Dermis microvascular lymphatic vessel endothelial cell (primary cell): ENCODE measurements at regions not wholly inside any gene's neighbourhood (a gene's known extent, or its start where the extent isn't known, plus 50 kb on each side); places are given as distances from the start of the nearest gene placed in this dataset.
A peak's percentile ranks its signal among the peaks of the same experiment; 100 is the strongest.
"Not testable (repeated sequence)": the region's sequence is repeated elsewhere in the genome, so short reads cannot be mapped to it uniquely, and the experiment has no call there.

Experiments used
- DNase-seq, 2 donors: peaks; one replicate each; pipeline versions ENCODE4 v3.0.0 to v3.0.0-alpha.2; 2010; ENCODE audit warnings: low read depth in 2 of 2

DNA sequence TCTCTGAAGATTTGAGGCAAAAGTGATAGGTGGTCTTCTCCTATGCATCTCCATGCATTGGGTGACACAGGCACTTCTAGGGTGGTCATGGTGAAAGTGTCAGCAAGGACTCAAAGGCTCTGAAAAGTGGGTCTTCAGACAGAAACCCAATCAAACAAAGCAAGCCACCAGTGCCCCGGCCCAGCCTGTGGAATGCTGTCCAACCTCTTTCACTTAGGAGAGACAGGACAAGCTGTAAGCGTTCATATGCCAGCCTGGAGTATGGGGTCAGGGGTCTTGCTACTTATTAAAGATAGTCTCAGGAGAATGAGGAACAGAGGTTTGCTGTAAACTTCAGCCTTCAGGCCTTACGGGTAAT, 324.5 kb downstream of the GADD45G start:
- no peak for DNase-seq

DNA sequence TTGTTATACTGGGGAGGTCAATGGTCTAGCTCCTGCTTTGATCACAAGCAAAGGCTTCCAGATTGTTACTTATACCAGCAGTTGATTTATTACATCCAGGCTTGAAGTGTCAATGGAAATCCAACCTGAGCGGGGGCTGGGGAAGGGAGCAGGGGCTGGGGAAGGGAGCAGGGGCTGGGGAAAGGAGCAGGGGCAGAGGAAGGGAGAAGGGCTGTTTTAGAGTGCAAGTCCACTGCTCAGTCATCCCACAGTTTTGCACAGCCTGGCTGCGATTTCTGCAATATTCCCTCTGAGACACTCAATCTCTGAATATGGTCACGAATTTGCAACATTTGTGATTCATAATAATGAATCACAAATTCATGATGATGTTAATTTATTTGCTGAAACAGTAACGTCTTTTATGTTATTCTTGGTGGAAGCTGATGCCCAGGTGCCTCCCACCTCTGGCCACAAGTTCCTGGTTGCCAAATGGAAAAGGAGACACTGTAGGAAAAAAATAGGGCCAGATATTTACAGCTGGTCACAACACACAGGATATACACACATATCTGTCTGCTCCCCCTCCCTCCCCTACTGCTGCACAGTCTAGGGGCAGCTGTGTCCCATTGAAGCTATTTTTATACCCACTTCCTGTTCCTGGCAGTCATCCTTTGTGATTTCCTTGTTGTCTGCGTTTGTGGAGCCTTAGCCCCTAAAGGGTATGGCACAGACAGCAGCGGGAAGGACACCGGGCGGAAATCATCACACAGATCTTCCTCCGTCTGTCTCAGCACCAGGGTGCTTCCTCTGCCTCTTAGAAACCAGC, 325.1 kb downstream of the GADD45G start:
- DNase-seq, result peak; percentile 24 to 33

DNA sequence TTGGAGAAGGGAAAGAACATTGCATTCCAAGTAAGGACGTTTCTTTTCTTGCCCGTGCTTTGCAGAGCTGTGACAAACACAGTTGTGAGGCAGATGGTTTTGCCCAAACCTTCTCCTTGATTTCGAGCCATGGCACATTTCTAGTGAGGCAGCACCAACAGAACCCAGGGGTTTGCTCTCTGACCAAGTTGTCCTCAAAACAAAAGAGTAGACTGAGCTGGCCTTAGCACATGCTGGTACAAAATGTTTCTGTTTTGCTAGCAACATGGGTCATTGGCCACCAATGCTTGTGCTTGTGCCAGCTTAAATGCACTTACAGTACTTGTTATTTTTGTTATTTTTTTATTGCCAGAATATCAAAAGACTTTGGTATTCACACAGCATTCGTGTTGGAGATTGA, 328.8 kb downstream of the GADD45G start:
- DNase-seq, result no peak

GRCh38 chr9:89935115-89935514, 330.3 kb downstream of the GADD45G start:
- DNase-seq, result no peak

DNA sequence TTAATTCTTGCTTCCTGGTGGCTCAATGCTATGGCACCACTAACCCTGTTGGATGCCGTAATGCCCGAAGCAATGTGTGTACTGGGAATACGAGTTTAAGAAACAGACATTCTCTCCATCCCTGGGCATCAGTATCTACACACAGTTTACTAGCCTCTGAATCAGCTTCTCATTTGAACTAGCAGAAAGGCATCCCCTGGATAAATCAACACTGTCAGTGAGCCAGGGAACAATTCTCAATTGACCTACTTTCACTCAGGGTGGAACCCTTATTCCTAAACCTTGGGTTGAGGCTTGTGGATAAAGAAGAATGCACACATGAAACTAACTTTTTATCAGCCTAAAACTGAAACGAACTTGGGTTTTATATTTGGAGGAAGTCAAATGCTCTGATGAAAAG, 331.0 kb downstream of the GADD45G start:
- no peak for DNase-seq

GRCh38 chr9:89937051-89937450, 332.2 kb downstream of the GADD45G start:
- DNase-seq, result no peak

DNA sequence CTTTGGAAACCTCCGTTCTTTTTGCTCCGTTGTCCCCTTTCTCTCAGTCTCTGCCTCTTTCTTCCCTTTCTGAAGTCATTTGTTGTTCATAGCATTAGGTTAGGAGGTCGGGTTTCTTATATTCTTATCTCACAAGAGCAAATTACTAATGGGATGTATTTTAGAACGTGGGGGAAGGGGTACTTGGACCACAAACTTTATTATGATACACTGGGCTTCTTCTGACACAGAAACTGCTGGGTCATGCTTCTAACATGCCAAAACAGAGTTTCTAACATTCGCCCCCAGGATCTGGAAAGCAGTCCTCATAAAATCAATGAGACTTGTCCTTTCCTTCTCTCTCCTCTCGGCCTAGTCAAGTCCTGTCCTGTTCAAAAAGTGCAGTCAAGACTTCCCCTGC, 334.4 kb downstream of the GADD45G start:
- no peak for DNase-seq

DNA sequence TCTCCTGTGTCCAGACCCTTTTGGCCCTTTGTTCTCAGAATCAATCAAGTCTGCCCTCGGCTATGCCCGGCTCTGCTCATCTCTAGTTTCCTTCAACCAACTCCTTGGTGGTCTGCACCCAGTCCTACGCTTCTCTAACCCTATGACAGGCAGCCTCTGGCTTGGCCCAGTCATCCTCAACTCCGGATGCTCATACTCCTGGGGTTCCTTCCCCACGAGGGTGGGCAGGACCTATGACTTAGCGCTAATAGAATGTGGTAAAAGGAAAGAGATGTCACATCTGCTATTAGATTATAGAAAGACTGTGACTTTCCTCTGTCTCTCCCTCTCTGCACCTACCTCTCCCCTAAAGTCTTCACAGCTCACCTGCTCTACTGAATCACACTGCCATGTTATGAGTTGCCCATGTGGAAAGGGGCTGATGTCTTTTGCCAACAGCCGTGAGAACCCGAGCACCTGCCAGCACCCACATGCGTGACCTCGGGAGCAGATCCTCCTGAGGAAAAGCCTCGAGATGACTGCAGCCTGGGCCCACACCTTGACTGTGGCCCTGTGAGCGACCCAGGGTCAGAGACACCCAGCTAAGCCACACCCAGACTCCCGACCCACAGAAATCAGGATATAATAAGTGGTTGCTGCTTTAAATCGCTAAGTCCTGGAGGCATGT, 334.9 kb downstream of the GADD45G start:
- no peak for DNase-seq

DNA sequence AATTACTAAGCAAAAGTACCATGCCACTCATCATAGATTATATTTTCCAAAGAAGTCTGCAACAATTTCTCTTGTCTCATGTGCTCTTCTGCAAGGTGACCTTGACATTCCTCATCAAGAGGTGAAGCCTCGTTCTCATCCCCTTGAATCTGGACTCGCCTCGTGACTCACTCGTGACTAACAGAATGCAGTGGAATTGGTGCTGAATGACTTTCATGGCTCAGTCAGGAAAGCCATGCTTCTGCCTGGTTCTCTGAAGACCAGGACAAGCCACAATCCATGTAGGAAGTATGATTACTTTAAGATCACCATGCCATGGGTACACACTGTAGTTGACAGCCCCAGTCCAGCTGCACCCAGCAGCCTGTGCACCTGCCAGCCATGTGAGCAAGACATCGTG, 335.8 kb downstream of the GADD45G start:
- DNase-seq, result no peak

GRCh38 chr9:89941875-89942274, 337.1 kb downstream of the GADD45G start:
- DNase-seq, result no peak

- DNase-seq, result no peak
Observed at GRCh38 chr9:89942643-89943042, 337.8 kb downstream of the GADD45G start.

GRCh38 chr9:89943309-89943708, 338.5 kb downstream of the GADD45G start:
- DNase-seq, result no peak

GRCh38 chr9:89943728-89944127, 338.9 kb downstream of the GADD45G start:
- DNase-seq, result no peak

DNA sequence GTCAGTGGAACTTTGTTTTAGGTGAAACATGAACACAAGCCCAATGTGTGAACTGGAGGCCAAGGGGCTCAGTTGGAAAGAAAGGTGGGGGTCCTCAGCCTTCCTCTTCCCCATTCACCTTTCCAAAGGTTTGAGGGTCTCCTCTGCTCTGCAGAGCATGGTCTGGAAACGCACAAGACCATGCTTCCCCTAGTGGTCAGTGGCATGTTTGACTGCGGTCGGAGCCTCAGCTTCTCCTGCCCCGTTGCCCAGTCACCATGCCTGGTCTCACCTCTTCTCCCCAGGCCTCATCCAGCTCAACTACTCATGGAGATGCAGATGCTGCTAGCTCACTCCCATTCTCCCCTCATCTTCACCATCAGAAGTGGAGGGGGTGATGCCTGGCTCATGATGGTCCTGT, 340.3 kb downstream of the GADD45G start:
- no peak for DNase-seq

GRCh38 chr9:89946741-89947140, 341.9 kb downstream of the GADD45G start:
- no peak for DNase-seq

DNA sequence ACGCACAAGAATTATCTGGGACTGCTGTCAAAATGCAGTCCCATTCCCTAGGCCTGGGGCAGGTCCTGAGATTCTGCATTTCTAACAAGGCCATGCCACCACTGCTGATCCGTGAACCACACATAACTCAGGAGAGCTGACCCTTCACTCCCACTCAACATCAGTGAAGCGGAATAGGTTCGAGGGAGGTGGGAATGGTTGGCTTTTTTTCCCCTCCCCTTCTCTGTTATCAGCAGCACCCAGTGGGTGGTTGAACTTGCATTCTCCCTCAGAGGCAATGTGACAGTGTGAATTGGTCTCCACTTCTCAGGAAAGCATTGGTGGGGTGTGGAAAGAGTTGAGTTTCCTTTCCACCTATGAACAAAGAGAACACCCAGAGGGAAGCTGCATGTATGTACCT, 344.3 kb downstream of the GADD45G start:
- no peak for DNase-seq

DNA sequence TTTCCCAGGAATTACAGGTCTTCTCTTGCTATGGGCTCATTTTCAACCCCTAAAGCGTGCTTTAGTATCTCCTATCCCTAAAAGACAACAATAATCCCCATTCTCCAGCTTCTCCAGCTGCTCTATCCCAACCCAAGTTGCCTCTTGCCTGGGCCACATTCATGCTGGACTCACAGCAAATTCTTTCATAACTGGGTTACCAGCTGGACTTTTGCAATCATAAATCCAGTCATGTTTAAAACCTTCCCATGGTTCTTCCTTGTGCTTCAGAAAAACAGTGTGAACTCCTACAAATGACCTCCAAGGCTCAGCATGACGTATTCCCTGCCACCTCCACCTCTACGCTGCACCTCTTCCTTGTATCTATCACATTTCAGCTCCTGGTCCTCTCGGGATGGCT, 346.9 kb downstream of the GADD45G start:
- DNase-seq, result no peak

DNA sequence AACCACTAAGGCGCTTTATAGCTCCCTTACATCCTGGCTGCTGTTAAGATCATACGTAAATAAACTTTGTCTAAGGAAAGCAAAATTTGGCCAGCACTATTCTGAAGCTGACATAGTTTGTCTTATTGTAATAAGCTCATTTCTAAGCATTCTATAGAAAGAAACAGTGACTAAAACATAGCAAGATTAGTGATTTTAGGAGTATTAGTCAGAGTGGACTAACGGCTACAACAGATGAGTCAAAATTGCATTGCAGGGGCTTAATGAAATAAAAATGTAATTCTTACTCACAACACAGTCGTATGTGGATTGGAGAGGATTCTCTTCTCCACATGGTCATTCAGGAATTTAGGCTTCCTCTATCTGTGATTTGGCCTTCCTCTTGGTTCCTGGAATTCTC, 347.6 kb downstream of the GADD45G start:
- no peak for DNase-seq

DNA sequence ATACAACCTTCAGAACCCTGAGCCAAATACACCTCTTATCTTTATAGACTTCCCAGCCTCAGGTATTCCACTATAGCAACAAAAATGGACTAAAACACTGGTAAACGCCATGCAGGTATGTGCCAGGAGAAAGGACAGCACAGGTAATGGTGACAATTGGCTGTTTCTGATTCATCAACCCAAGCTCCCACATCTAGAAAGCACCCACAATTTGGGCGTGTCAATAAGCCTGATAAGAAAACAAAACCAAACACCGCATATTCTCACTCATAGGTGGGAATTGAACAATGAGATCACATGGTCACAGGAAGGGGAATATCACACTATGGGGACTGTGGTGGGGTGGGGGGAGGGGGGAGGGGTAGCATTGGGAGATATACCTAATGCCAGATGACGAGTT, 348.5 kb downstream of the GADD45G start:
- DNase-seq, result not testable (repeated sequence)

DNA sequence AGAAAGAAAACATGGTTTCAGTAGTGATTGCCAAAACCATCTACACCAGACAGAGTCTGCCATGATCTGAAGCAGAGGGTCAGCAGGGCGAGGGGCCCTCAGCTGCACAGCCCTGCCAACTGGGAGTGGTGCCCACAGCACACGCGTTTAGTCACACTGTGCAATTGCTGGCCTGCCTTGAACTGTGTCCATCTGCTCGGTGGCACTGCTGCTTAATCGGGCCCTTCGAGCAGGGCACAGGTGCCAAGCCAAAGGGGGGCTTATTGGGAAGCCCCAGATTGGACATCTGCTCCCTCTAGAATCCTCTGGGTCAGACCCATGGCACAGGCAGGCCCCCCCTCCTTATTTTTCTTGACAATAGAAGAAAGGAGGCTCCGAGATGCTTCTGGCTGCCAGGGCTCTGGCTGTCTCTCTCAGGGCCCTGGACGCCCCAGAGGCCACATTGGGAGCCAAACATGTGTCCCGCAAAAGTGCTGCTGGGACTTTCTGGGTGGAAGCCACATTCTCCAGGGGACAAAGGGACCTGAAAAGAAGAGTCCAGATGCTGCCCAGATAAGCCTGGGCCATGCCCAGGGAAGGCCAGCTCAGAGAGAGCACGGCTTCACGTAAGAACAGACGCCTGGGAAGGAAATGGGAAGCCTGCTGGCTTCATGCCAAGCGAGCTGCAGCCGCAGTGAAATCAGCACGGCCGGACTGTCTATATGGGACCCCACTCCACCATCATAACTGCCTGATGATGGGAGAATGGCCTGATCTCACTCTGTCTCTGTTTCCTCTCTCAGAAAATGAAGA, 349.2 kb downstream of the GADD45G start:
- no peak for DNase-seq

DNA sequence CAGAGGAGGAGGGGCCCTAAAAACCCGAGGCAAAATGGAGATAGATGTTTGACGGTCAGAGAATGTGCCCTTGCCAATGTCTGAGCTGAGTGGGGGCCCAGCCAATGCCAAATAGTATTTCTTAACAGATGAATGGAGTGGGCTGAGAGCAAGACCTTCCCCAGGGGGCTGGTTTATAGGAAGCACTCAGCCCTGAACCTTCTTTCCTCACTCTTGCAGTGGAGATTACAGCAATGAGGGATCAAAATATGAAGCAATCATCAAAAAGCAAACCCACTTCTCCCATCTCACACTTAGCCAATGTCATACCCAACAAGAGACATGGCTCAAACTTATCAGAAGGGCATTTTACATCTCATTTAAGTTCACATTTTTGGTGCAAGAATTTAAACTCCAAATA, 350.3 kb downstream of the GADD45G start:
- no peak for DNase-seq

GRCh38 chr9:89955626-89956025, 350.8 kb downstream of the GADD45G start:
- DNase-seq, result no peak

DNA sequence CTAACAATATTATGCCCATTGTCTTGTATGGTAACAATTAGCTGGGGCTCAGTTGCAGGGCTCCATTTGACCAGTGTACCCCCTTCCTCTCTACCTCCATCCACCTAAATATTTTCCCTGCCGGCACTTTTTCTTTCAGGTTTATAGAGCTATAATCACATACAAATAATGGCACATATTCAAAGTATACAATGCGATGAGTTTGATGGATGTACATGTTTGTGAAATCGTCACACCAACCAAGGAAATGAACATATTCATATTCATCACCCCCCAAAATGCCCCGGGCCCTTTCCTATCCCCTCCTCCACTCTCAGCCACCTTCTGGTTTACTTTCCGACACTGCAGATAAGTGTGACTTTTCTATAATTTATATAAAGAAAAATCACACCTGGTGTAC, 351.5 kb downstream of the GADD45G start:
- DNase-seq, result no peak
